K562 (cell line): ENCODE measurements at regions not wholly inside any gene's neighbourhood (a gene's known extent, or its start where the extent isn't known, plus 50 kb on each side); places are given as distances from the start of the nearest gene placed in this dataset.

Source experiments
- BRF2 ChIP-seq: IDR thresholded peaks from 3 replicates; pipeline ENCODE4 v1.6.1; 2011; ENCODE audit warnings: borderline replicate concordance, mild to moderate bottlenecking; ENCODE audit not compliant: insufficient read length, insufficient read depth
- CTCFL ChIP-seq: IDR thresholded peaks from 2 replicates; pipeline ENCODE4 v1.6.1; 2011; ENCODE audit warnings: borderline replicate concordance, low read depth, mild to moderate bottlenecking, moderate library complexity, low read length; ENCODE audit not compliant: insufficient read depth, poor library complexity, severe bottlenecking
- GATAD2A ChIP-seq: fragments of 450-650 bp; IDR thresholded peaks from 2 replicates; pipeline ENCODE4 v1.6.1; 2017
- NCOA2 ChIP-seq, 2 experiments: fragments of 450-650 bp; IDR thresholded peaks; 2 replicates each; pipeline ENCODE4 v1.6.1; 2018; ENCODE audit warnings: mild to moderate bottlenecking in 2 of 2, moderate library complexity in 1 of 2; ENCODE audit not compliant: partially characterized antibody in 2 of 2
- NEUROD1 ChIP-seq: fragments of 150-350 bp; IDR thresholded peaks from 2 replicates; pipeline ENCODE4 v1.6.1; 2014; ENCODE audit warnings: borderline replicate concordance, low read length, low read depth; ENCODE audit not compliant: partially characterized antibody
- NKRF ChIP-seq: fragments of 450-650 bp; IDR thresholded peaks from 2 replicates; pipeline ENCODE4 v1.6.1; 2016; ENCODE audit warnings: borderline replicate concordance
- ZNF224 ChIP-seq: sonication (generic); formaldehyde crosslinking; IDR thresholded peaks from 2 replicates; pipeline ENCODE4 v1.8.0; 2022; ENCODE audit warnings: mild to moderate bottlenecking, missing genetic modification reagents
- ZNF232 ChIP-seq: sonication (generic); formaldehyde crosslinking; IDR thresholded peaks from 2 replicates; pipeline ENCODE4 v1.8.0; 2022; ENCODE audit warnings: mild to moderate bottlenecking, missing genetic modification reagents
- ZNF398 ChIP-seq: fragments of 250-450 bp; sonication (Bioruptor Pico); IDR thresholded peaks from 2 replicates; pipeline ENCODE4 v1.8.0; 2021; ENCODE audit warnings: moderate library complexity, mild to moderate bottlenecking, inconsistent platforms
- ZNF717 ChIP-seq: fragments of 250-450 bp; sonication (Bioruptor Pico); IDR thresholded peaks from 2 replicates; pipeline ENCODE4 v1.5.0; 2021

GRCh38 chr7:48806731-48807130 is 117.6 kb upstream of the CDC14C start (continued):
- TF ChIP-seq ZNF717 (no peak), NKRF (no peak), ZNF232 (CRISPR knock-in tag) (no peak), BRF2 (no peak), ZNF224 (no peak), CTCFL (no peak), NEUROD1 (no peak), GATAD2A (no peak), NCOA2 (IDR thresholded peaks at IDR 0.05; ENCODE audit: partially characterized antibody in 2 of 2) (no peak), ZNF398 (CRISPR knock-in tag) (no peak)
- TF ChIP-seq, all 486 proteins: peak for 0
